Non-pigmented ciliary epithelial cell (primary cell): ENCODE measurements at regions not wholly inside any gene's neighbourhood (a gene's known extent, or its start where the extent isn't known, plus 50 kb on each side); places are given as distances from the start of the nearest gene placed in this dataset.

Experiments
- DNase-seq: peaks from one replicate; pipeline ENCODE4 v3.0.0-alpha.2; 2010; ENCODE audit warnings: low read depth

DNA sequence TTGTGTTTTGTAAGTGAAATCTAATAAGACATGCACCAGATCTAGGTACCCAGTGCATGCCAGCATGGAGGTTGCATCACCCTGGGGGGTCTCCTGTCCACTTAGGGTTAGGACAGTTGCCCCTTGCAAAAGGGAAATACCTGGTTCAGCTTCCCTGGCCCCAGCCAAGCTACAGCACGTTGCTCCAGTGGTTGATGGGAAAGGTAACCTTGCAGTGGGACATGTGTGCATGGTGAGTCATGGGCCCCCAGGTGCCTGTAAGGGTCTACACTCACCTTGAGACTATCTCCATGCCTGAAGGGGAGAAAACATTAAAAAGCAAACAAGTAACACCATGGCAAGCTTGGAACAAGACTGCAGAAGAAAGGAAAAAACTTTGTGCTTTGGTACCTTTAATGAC, 143.9 kb downstream of the LSM5 start:
- DNase-seq = no peak

DNA sequence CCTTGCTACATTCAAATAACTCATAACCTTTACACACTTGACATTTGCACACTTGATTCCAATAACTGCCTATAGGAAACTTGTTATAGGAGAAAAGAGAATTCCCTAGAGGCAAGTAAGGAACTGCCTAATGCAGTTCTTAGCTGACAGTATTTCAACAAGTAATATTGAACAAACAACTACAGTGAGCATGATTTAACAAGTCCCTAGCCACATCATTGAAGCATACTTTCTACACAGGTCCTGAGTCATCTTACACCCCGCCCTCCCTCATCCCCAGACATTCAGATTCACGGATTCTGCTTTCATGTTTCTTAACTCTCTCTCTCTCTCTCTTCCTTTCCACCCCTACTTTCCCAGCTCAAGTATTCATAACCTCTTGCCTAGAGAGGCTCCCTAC, 153.5 kb downstream of the LSM5 start:
- DNase-seq = no peak

DNA sequence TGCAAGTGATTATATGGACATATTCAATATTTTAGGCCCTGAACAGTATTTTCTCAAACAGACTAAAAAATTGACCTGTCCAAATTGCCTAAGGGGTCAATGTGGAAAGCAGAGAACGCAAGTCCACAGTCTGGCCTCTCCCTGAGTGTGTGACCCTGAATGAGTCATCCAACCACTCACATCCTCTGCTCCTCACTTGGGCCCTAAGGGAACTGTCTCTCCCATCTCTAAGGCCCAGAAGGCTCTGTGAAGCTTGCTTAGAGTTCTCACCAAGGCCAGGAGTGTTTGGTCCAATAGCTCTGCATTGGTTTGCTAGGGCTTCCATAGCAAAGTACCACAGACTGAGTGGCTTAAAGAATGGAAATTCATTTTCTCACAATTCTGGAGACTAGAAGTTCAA, 155.1 kb downstream of the LSM5 start:
- no peak for DNase-seq

DNA sequence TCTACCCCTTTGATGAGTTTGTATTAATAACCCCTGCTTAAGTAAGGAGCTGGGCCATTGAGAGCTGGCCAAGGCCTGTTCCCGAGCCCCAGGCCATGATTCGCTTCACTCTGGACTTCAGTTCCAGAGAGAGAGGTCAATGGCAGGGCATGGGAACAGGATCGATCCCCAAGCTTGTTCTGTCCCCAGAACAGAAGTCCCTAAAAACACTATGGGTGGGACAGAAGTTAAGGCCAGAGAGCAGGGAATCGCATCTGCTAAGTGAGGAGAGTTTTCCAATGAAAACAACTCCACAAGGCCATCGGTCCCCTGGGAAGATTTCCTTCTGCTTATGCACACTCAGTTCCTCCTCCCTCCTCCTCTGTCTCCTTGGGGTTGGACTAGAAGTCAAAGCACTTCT, 159.6 kb downstream of the LSM5 start:
- DNase-seq = no peak

DNA sequence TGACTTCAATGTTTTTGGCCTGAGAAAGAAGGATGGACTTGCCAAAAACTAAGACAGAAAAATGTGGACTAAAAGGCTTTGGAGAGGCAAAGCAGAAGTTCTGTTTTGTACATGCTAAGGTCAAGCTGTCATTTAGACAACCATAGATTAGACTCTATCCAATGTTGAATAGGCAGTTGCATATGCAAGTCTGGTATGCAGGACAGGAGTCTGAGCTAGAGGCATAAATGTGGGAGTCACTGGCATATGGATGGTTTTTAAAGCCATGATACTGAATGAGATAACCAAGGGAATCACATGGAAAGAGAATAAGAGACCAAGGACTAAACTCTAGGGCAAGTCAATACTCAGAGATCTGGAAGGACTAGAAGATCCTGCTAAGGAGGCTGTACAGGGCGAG, 164.1 kb downstream of the LSM5 start:
- no peak for DNase-seq

DNA sequence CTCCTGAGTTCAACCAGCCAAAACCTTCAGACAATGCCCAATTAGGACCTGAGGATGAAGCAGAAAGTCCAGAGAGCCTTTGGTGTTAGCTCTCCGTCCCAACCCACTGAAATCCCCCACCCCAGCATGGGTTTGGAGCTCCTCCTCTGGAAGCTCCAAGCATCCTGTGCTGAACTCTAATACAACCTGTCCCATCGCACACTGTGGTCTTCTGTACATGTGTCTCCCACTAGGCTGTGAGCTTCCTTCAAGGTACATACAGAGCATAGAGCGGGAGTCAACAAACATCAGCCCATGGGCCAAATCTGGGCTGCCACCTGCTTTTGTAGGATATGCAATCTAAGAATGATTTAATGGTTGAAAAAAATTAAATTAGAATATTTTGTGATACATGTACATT, 166.5 kb downstream of the LSM5 start:
- no peak for DNase-seq

DNA sequence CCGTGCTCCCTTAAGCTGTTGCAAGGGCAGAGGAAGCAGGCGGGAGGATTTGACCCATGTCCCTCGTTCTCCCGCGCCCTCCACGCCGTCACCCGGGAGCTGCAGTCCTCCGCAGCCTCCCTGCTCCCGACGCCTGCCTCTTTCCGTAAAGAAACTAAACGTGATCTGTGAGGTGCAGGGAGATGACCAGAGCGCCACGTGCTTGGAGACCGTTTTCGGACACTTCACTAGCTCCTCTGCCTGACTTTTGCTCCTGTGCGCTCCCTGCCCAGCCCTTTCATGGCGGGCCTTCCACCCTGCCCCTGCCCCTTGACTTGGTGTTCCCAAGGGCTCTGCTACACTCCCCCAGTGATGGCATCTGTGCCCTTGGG, 171.2 kb downstream of the LSM5 start:
- no peak for DNase-seq

DNA sequence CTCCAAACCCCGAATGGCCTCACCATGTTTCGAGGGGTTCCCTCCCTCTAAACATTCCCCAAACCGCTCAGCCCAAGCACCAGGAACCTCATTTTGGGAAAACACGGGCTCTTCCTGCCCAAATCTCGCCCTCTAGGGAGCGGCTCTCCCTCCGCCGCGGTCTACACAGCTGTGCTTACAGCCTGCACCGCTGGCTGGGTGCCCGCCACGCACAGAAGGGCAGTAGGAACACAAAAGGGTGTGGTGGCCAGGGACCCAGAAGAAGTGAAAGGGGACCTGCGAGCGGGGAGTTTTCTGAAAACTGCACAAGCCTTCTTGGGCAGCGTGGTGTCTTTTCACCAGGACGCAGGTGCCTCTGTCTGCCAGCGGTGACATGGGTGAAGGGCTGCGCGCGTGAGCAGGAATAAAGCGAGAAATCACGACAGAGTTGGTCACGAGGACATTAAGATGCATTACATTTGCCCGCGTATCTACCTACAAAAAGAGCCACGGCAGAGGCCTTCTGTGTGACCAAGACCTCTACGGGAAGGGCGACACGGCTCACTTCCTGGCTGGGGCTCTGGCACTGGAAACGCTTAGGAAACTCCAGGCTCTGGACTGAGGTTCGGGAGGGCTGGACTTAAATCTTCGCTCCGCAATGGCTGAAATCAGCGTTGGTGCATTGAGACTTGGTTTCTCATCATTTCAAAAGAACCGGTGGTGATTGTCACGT, 171.7 kb downstream of the LSM5 start:
- DNase-seq = no peak

DNA sequence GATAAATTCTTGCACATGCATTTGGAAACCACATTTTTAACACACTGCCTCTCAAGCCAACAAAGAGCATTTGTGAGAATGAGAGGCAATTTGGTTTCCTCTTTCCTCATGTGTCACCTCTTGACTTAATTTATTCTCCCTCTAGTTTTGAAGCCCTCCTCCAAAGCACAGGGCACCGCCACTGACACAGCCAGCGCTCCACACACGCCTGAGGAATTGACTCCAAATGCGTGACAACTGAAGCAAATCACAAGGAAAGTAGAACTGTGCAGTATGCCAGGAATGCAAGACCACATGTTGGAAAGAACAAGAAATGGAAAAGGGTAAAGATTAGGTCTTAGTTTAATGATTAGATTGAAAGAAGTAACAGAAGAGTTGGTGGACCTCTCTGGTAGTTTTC, 173.3 kb downstream of the LSM5 start:
- DNase-seq = no peak

DNA sequence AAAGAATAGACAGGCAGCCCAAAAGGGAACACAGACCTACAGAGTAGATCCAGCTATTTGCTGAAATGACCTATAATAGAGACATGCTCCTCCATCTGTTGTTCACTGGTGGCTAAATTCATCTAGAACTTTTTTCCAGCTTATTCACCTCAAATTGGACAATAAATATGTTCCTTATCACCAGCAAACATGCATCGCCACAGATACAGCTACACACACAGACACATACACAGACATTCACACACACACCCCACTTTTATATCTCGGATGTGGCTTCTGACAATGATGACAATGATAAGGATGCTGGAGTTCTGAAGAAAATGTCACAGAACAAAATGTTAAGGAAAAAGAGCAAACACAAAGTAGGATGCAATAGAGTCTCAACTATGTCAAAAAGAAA, 175.4 kb downstream of the LSM5 start:
- DNase-seq = no peak

DNA sequence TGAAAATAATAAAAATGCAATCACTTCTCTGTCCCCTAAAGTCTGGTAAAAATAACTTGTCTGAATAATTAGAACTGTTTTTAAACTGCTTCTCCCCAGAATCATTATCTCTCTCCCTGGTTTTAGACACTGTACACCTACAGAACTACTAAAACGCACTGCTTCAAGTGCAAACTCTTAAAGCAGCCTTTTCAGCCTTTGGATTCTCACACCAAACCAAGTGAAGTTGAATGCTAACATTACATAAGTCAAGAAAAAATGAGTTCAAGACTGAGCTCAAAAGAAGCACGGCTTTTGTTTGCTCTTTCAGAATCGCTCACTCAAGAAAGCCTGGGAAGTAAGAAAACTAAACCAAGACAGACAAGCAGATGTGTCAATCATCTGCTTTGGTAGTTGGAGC, 188.8 kb downstream of the LSM5 start:
- DNase-seq = no peak

DNA sequence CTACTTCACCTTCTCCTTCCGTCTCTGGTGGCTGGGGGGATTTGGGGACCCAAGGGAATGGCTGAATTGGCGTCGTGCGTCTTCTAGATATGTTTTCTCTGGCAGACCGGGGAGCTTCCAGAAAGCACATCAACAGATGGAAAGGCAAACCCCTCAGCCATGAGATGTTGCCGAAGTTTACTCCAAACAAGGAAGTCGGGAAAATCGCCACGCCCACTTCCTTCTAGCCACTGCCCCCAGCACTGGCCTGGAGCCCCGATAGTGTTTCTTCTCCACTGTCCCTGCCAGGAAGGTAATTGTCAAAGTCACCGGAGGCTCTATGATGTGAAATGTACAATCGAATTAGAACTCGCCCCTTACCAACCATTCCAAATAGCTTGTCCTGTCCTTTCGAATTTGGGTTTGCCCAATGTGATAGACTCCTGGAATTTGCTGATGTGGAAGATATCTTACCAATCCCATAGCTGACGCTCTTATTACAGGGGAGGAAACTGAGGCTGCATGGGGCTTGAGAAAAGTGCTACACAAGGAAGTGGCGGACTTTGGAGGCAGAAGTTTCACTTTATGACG, 191.0 kb downstream of the LSM5 start:
- no peak for DNase-seq

DNA sequence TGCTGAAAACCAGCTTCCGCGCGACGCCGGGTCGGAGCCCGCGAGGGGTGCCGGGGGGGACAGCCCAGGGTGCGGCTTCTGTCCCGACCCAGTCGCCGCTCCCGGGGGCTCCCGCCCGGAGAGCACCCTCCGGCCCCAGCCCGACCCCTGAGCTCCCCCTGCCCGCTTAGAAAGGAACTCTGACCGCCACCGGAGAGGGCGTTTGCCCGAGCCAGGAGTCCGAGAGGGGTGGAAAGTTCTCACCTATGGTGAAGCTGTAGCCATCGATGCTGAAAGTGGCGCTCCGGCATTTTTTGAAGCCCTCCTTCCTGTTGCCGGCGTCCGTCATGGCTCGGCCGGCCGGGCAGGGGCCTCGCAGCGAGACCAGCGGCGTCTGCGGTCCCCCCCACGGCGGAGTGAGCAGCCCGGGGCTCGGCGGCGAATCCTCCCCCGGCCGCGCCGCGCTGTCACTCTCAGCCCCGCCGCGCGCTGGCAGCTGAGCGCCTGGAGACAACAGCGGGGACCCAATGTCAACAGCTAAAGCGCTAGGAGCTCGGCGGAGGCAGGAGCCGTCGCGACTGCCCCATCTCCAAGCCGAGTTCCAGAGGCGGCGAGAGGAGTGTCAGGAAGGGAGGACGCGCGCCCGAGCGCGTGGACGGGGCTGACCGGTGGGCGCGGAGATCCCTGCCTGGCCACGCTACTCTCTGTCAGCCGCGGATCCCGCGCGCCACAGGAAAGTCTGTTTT, 191.6 kb downstream of the LSM5 start:
- no peak for DNase-seq

DNA sequence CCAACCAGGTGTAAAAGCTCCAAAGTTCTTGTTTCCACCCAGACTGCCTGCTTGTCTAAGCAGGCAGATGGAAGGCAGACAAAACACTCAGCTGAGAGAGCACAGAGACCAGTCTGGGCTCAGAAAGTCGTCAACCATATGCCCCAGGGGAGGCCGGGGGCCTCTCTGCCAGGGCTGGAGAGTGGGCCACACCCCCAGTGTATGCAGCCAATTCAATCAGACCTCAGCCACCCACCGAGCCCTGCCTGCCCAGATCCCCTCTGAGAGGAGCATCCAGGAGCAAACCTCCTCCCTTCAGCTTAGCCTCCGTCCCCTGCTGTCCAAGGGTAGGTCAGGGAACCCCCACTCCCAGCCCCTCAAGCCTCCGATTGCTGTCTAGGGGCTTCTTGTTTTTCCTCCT, 196.3 kb downstream of the LSM5 start:
- no peak for DNase-seq

DNA sequence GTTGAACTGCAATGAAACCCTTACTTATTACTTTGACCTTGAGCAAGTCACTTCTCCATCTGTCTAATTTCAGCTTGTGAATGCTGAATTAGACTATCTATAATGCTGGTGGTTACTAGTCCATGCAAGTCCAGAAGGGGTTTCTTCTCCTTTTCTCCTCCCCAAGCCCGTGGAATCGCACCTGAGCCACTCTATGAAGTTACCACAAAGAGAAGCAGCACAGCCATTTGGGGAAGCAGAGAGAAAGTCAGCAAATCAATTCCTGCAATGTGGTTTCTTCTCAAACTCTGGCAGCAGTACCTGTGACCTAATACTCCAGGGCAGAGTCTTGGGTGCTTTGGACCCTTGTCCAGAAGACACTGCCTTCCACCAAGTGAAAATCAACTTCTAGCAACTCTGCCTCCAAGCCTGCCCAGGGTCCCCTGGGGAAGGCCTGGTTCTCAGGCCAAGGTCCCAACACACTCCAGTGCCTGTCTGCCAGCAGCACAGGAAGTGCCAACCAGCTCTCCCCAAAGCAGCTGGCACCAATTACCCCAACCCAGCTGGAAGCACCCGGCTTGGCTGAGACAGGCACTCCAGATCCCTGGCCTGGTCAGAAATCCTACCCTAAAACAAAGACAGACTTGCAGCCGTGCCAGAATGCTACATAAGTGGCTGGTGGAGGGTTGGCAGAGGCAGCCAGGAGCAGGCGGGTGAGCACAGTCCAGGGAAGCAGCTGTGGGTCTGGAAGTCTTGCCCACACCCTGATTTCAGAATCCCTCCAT, 200.3 kb downstream of the LSM5 start:
- DNase-seq = no peak

DNA sequence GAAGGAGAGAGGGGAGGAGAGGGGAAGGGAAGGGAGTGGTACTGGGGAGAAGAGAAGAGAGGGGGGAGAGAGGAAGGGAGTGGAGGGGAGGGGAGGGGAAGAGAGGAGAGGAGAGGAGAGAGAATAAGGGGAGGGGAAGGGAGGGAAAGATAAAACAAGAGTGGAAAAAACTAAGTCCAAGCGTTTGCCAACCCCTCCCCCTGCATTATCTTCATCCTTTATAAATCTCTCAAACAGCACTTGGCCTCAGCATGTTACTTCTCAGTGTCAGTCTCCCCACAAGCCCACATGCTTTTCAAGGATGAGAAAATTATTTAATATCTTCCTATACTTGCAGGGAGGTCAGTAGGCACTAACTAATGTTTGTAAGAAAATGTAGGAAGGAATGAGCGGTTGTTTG, 204.5 kb downstream of the LSM5 start:
- no peak for DNase-seq

DNA sequence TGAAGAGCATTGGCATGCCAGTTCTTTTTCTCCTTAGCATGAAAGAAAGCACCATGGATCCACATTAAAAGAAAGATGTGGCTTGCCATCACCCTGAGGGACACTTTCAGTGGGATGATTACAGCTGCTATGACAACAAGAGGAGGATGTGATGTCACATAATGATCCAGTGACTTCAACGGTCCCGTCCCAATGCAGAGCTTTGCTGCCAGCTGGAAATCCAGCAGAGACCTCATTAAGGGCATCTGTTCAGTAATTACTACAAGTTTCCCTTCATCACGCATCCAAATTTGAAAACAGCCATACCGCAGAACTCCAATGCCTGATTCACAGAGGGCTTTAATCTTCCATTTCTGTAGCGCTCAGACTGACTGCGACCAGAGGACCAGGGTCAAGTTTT, 206.6 kb downstream of the LSM5 start:
- no peak for DNase-seq

DNA sequence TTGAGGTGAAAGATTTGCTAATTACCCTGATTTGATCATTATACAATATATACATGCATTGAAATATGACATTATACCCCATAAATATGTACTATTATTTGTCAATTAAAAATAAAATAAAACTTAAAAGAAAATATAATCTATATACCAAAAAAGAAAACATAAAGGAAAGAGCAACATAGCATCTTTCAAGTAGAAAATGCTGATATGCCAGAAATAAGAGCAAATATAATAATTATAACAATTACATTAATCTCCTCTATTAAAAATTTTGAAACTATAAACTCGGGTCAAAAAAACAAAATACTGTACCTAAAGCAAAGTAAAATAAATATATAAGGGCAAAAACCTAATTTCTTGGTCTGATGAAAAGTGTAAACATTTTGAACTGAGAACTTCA, 209.3 kb upstream of the PDE1C start:
- DNase-seq = no peak

DNA sequence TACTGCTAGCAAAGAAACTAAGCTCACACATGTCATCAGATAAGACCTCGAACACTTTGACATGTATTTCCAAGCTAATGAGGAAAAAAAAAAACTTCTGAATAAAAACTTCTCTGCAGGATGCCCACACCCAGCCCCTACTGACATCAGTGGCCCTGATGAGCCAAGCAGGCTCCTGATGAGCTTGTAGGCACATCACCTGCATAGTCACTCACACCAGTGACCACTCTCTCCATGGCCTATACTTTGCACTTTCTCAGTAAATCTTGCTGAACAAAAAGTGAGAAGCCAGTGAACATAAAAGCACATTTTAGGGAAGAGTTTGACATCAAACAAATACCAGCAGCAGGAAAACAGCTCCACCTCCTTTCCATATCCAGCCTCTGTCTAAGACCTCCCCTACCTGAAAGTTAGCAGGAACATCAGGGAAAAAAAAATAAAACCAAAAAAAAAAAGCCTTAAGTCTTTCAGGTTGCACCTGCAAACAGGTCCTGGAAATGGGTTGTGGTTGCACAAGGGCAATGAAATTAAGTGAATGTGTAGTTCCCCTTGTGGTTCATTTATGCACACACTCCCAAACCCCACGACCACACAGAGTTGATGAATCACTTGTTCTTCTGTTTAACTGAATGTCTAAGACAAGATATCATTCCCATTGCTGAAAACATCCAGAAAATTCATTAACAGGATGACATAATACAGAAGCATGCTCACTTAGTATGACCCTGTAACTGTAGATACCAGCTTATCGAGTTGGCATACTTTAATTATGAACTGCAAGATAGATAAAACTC, 205.2 kb upstream of the PDE1C start:
- DNase-seq = no peak

DNA sequence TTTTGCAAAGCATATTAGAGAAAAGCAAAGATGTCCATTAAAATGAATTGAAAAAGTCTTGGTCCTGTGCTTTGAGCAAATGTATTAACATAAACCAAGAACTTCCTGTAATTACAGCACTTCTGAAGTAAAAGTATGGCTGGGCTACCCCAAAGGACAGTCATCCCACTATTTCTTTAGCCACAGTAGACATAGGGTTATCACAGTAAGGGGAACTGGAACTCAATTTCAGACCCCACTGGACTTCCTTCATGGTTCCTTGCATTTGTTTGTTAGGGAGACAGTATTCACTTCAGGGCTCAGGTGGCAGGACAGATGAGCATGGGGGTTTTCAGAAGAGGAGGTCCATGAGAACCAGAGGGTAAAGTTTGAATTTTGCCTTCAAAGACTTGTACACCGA, 203.1 kb upstream of the PDE1C start:
- DNase-seq = no peak

DNA sequence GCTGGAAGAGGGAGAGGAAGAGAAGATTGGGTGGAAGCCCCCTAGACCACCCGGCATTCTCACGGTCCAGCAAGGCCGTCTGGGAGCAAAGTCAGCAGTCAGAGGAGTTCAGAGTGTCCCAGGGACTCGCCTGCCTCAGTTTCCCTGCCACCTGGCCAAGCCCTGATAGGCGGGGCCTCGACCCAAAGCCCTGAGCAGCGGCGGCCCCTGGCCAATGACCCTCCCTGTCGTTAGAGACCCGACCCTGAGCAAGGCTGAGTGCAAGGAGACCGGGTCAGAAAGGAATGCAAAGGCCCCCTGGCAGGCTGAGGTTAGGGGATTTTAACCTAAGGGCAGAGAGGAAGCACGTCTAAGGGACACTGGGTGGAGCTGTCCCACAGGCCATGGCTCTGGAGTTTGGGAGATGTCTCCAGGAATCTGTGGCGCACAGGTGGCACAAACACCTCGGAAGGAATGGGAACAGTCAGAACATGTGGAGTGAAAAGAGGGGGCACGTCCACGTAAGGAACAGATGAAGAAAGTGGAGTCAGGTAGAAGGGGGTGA, 196.8 kb upstream of the PDE1C start:
- no peak for DNase-seq

DNA sequence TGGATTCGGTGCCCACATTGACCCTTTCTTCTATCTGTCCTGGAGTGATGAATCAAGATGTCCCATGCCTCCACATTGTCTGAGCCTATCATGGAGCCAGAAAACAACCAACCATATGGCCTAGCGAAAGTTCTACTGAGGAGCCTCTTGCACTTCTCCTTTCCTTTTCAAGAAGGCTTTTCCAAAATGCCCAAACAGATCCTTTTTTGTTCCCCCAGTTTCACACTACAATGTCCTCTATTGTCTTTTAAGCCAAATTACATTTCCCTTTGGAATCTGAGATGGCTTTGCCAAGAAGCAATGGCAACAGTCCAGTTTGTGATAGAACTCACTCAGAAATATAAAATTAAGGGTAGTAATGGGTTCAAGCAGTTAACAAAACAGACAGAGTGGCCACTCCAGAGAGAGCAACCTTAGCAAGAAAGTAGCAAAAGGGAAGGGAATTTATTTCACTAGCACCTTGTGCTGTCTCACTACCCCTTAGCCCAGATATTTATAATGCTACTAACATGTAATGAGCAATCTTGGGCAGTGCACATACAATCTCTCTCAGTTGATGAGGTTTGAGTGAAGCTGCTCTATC, 194.6 kb upstream of the PDE1C start:
- DNase-seq = no peak
